DOHH2 (cell line): ENCODE measurements at regions not wholly inside any gene's neighbourhood (a gene's known extent, or its start where the extent isn't known, plus 50 kb on each side); places are given as distances from the start of the nearest gene placed in this dataset.

ENCODE experiments used
- H3F3A ChIP-seq: fragments of 200-600 bp; sonication (generic), shearing (Covaris generic); 2 replicates; pipeline ENCODE4 v1.6.0; 2016; ENCODE audit warnings: antibody characterized with exemption, mild to moderate bottlenecking; ENCODE audit not compliant: control insufficient read depth, insufficient read depth
- H3K27ac ChIP-seq: fragments of 200-600 bp; sonication (generic); 2 replicates; pipeline ENCODE4 v1.5.1; 2014; ENCODE audit warnings: low read depth, mild to moderate bottlenecking, low read length, moderate library complexity
- H3K27me3 ChIP-seq: fragments of 200-600 bp; sonication (generic); 2 replicates; pipeline ENCODE4 v1.6.1; 2014; ENCODE audit warnings: mild to moderate bottlenecking, low read length, mixed read lengths; ENCODE audit not compliant: control insufficient read depth
- H3K36me3 ChIP-seq: fragments of 200-600 bp; sonication (generic); 2 replicates; pipeline ENCODE4 v1.6.1; 2014; ENCODE audit warnings: mild to moderate bottlenecking, low read length, moderate library complexity, mixed read lengths; ENCODE audit not compliant: control insufficient read depth
- H3K4me1 ChIP-seq: fragments of 200-600 bp; sonication (generic); 2 replicates; pipeline ENCODE4 v1.6.1; 2014; ENCODE audit warnings: mild to moderate bottlenecking, low read length, mixed read lengths; ENCODE audit not compliant: control insufficient read depth
- H3K4me2 ChIP-seq: fragments of 200-600 bp; sonication (generic); 2 replicates; pipeline ENCODE4 v1.6.0; 2014; ENCODE audit warnings: mild to moderate bottlenecking, low read length, moderate library complexity
- H3K4me3 ChIP-seq: fragments of 200-600 bp; sonication (generic); 2 replicates; pipeline ENCODE4 v1.5.1; 2014; ENCODE audit warnings: mild to moderate bottlenecking, low read length, mixed read lengths
- H3K79me2 ChIP-seq: fragments of 200-600 bp; sonication (generic); 2 replicates; pipeline ENCODE4 v1.6.1; 2014; ENCODE audit warnings: mild to moderate bottlenecking, low read length, mixed read lengths; ENCODE audit not compliant: control insufficient read depth
- H3K9me2 ChIP-seq: fragments of 200-600 bp; sonication (generic); replicated peaks from 2 replicates; pipeline ENCODE4 v1.6.1; 2014; ENCODE audit warnings: mild to moderate bottlenecking, low read length, mixed read lengths; ENCODE audit not compliant: control insufficient read depth
- H3K9me3 ChIP-seq: fragments of 200-600 bp; sonication (generic); 2 replicates; pipeline ENCODE4 v1.6.1; 2014; ENCODE audit warnings: antibody characterized with exemption, low read length, mixed read lengths; ENCODE audit not compliant: control insufficient read depth, insufficient read depth
- H4K20me1 ChIP-seq: fragments of 200-600 bp; sonication (generic); 2 replicates; pipeline ENCODE4 v1.6.0; 2014; ENCODE audit warnings: low read depth, mild to moderate bottlenecking, antibody characterized with exemption, low read length, moderate library complexity; ENCODE audit not compliant: control insufficient read depth, insufficient read depth
- EZH2phosphoT487 ChIP-seq: fragments of 200-600 bp; sonication (generic); IDR thresholded peaks from 2 replicates; pipeline ENCODE4 v1.6.1; 2017; ENCODE audit warnings: borderline replicate concordance, mild to moderate bottlenecking, antibody characterized with exemption, low read length, moderate library complexity, mixed read lengths
- TF ChIP-seq, protein P1 (sequence below): fragments of 200-600 bp; sonication (generic); IDR thresholded peaks from one replicate; pipeline ENCODE4 v1.5.1; 2014; ENCODE audit warnings: antibody characterized with exemption, mild to moderate bottlenecking, low read depth, low read length; ENCODE audit not compliant: poor library complexity, severe bottlenecking

GRCh38 chr10:44294726-44295412 is 90.0 kb downstream of the CXCL12 start:
- Histone ChIP-seq H3K27ac (no peak overlapping the region), H3K27me3 (no peaks in the 10 kb centered on the region; the same call in 1 of the 2 replicates), H3K79me2 (no peaks in the 10 kb centered on the region)

DNA sequence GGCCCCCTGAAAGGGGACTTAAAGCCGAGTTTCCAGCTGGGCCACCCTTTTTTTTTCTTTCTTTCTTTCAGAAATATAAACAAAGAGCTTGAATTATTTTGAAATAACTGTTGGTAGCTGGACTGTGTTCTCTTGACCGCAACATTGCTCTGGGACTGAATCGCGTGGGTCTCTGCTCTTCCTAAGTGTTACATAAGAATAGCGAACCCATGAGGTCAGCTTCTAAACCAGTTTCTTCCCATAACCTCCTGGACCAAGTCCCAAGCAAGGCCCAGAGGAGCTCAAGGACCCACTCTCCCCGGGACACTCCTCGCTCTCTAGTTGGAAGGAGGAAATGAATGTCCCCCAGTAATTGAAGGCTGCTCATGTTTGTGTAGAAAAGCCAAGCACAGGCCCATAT is 91.1 kb downstream of the CXCL12 start:
- H3K36me3 ChIP-seq: no peaks in the 10 kb centered on the region
- H3K27ac ChIP-seq: no peak overlapping the region
- H3K79me2 ChIP-seq: no peaks in the 10 kb centered on the region
- H4K20me1 ChIP-seq: no peaks in the 10 kb centered on the region
- H3K4me1 ChIP-seq: no peaks in the 10 kb centered on the region
- H3K9me3 ChIP-seq: no peaks in the 10 kb centered on the region
- no peaks in the 10 kb centered on the region; the same call in 1 of the 2 replicates for H3K27me3 ChIP-seq
- no peaks in the 10 kb centered on the region for H3F3A ChIP-seq
- TF ChIP-seq EZH2phosphoT487: no peak
- TF ChIP-seq, protein P1, sequence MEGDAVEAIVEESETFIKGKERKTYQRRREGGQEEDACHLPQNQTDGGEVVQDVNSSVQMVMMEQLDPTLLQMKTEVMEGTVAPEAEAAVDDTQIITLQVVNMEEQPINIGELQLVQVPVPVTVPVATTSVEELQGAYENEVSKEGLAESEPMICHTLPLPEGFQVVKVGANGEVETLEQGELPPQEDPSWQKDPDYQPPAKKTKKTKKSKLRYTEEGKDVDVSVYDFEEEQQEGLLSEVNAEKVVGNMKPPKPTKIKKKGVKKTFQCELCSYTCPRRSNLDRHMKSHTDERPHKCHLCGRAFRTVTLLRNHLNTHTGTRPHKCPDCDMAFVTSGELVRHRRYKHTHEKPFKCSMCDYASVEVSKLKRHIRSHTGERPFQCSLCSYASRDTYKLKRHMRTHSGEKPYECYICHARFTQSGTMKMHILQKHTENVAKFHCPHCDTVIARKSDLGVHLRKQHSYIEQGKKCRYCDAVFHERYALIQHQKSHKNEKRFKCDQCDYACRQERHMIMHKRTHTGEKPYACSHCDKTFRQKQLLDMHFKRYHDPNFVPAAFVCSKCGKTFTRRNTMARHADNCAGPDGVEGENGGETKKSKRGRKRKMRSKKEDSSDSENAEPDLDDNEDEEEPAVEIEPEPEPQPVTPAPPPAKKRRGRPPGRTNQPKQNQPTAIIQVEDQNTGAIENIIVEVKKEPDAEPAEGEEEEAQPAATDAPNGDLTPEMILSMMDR: no peak
- no peak overlapping the region for H3K4me2 ChIP-seq
- no peak overlapping the region for H3K4me3 ChIP-seq
- no peaks in the 10 kb centered on the region for H3K9me2 ChIP-seq

More at GRCh38 chr10:44294726-44295412, 90.0 kb downstream of the CXCL12 start:
- no peaks in the 10 kb centered on the region for H4K20me1 ChIP-seq
- no peaks in the 10 kb centered on the region for H3K9me3 ChIP-seq
- no peak for TF ChIP-seq EZH2phosphoT487
- TF ChIP-seq, protein P1: no peak
- no peaks in the 10 kb centered on the region for H3K4me1 ChIP-seq
- no peaks in the 10 kb centered on the region for H3F3A ChIP-seq
- H3K36me3 ChIP-seq: no peaks in the 10 kb centered on the region
- H3K4me3 ChIP-seq: no peak overlapping the region
- no peaks in the 10 kb centered on the region for H3K9me2 ChIP-seq
- no peak overlapping the region for H3K4me2 ChIP-seq

- TF ChIP-seq, protein P1: no peak
- TF ChIP-seq EZH2phosphoT487: no peak
- no peaks in the 10 kb centered on the region for H3K79me2 ChIP-seq
- no peaks in the 10 kb centered on the region for H3K4me1 ChIP-seq
- H4K20me1 ChIP-seq: no peaks in the 10 kb centered on the region
- no peaks in the 10 kb centered on the region for H3K9me3 ChIP-seq
- no peak overlapping the region for H3K4me3 ChIP-seq
- no peaks in the 10 kb centered on the region for H3K36me3 ChIP-seq
- no peaks in the 10 kb centered on the region for H3F3A ChIP-seq
- H3K4me2 ChIP-seq: no peak overlapping the region
- H3K9me2 ChIP-seq: no peaks in the 10 kb centered on the region
- no peaks in the 10 kb centered on the region; the same call in 1 of the 2 replicates for H3K27me3 ChIP-seq
- H3K27ac ChIP-seq: no peak overlapping the region
Observed at GRCh38 chr10:44293306-44293778, 91.6 kb downstream of the CXCL12 start.
